HG02943 (cell line): ENCODE measurements at regions not wholly inside any gene's neighbourhood (a gene's known extent, or its start where the extent isn't known, plus 50 kb on each side); places are given as distances from the start of the nearest gene placed in this dataset.
"Not testable (repeated sequence)": the region's sequence is repeated elsewhere in the genome, so short reads cannot be mapped to it uniquely, and the experiment has no call there.

Experiments used
- ATAC-seq: cut with Tn5 transposase; IDR thresholded peaks from one replicate; pipeline ENCODE4 v1.9.1; 2021; ENCODE audit warnings: mild to moderate bottlenecking, low read depth, moderate library complexity; ENCODE audit not compliant: unreplicated experiment

DNA sequence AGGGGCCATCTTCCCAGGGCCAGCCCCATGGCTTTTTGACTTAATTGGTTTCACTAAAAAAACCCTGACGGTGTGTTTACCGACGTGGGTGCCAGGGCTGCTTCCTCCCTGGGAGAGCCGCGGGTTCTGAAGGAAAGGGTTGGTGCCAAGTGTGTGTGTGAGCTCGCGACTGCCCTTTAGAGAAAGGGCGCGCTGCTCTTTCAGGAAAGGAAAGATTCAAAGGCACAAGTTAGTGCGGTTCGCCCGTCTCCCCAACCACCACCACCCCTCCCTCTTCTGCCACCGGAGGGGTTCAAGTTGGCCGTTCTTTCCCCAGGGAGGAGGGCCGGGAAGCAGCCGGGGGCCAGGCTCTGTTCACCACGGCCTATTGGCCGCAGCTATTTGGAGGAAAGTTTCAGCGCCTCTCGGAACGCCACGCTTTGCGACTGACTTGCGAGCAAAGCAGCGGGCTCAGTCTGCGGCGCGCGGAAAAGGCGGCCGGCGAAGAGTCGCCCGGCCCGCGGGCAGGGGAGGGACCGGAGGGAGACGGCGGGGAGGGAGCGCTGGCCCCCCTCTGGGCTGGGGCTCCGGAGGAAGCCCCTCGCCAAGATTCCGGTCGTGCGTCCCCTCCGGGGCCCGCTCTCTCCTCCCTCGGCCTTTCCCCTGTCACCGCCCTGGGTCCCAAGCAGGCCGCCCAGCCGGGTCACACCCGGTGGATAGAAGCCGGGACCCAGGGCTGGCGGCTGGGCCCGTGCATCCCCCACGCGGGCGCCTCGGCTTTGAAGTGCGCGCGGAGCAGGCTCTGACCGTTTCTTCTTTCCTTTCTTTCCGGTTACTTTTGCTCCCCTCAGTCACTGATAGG, 165.9 kb upstream of the PPP1R3A start:
- ATAC-seq, result no peak

DNA sequence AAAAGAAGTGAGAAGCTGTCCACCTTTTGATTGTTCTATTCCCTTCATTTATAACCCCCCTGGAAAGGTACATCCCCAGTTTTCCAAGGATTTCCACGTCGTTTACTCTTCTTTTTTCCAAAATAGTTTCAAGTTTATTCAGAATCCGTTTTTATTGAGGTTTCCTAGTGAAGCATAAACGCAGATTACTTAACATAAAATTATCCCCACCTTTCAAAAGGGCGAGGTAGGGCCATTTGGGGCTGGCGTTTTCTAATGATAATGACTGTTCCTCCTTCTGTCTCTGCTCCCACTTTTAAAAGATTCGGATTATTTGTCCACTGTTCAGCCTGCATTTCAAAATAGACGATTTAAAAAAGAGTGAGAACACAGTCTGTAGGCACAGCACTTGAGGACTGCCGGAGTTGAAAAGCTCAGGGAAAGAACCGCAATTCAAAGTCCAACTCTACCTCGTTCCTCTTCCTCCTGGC, 165.2 kb upstream of the PPP1R3A start:
- no peak for ATAC-seq

DNA sequence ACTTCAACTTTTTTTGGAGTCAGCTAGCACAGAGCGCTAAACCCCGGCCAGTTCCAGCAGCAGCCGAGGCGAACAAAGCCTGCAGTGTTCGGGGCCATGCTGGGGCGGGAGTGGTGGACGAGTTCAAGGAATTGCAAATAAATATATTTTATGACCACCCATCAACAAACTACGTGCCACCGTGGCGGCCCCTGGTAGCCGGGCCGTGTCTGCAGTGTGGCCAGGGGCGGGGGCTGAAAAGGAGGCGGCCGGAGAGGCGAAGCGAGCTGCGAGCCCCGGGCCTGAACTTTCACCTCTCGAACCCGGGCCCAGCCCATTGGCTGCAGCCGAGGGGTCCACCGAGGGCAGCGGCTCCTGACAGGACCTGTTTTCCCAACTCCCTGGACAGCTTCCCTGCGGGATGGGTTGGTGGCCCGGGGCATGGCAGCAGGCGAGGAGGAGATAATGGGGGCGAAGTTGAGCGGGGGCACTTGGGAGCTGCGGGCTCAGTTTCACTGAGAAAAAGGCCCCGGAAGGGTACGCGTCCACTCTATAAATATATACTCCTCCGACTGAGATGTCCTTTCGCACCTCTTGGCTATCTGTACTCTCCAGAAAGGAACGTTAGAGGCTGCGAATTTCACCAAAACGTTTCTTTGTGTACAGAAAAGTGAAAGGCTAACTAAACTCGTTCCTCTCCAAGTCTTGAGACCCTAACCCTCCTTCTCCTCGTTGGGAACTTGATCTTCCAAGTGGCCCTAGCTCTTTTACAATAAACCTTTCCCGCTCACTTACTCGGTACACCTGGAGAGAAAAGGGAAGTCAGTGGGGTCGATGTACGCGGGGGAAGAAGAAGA, 164.6 kb upstream of the PPP1R3A start:
- no peak for ATAC-seq

DNA sequence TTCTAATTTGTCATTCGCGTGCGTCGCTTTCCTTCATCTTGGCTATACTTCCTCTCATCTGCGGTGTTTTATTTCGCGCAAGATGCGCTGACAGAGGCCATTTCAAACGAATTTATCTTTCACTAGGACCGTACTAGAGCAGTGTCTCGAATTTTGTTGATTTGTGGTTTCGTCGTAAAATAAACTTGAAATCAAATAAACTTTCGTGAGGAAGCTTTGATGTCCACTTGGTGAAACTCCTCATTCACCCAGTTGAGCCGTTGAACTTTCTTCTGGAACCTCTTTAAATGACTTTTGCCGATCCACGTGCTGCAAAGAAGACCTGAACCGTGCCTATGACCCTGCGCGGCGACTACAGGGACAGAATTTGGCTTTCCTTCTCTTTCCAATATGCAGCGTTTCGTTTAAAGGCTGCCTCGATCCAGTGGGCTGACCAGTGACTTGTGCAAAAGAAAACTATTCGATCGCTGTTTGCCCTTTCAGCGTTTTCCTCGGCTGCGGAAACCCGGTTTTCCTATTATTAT, 163.9 kb upstream of the PPP1R3A start:
- no peak for ATAC-seq

DNA sequence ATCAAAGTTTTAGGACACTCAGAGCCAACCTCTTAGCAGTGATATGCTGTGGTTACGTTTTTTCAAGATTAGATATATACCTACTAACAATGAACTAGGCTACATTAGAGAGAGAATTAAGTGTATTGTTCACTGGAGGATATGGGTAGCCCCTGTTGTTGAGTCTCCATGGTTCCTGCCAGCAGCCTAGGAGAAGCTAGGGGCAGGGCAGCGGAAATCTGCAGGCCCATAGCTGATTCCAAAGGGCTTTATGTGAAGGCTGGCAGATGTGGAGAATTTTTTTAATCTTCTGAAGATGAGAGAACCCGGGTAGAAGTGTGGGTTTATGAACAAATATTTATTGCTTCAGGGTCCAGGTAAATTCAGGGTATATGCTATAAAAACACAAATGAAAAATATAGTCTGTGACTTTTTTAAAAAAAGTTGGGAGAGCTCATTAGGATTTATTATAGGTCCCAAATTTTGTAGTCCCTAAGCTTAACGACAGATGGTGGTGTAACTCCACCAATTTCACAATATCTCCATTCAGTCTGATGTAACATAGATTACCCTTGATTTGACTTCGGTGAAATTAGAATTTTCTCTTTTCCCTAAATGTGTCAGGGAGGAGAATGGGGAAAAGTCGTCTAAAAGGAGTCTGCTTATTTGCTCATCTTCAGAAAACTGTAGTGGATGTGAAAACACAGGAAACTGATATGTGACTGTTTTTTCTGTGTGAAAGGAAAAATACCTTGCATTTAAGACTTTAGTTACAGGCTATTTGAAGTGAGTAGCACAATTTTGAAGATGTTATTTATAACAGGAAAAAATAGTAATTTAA, 163.0 kb upstream of the PPP1R3A start:
- no peak for ATAC-seq

DNA sequence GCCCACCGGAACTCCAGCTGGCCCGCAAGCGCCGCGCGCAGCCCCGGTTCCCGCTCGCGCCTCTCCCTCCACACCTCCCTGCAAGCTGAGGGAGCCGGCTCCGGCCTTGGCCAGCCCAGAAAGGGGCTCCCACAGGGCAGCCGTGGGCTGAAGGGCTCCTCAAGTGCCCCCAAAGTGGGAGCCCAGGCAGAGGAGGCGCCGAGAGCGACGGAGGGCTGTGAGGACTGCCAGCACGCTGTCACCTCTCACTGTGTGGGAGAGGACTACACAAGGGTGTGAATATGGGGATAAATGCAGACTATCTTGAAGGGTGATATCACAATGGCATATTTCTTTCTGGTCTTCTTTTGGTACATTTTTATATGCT, 158.3 kb upstream of the PPP1R3A start:
- ATAC-seq, result not testable (repeated sequence)

DNA sequence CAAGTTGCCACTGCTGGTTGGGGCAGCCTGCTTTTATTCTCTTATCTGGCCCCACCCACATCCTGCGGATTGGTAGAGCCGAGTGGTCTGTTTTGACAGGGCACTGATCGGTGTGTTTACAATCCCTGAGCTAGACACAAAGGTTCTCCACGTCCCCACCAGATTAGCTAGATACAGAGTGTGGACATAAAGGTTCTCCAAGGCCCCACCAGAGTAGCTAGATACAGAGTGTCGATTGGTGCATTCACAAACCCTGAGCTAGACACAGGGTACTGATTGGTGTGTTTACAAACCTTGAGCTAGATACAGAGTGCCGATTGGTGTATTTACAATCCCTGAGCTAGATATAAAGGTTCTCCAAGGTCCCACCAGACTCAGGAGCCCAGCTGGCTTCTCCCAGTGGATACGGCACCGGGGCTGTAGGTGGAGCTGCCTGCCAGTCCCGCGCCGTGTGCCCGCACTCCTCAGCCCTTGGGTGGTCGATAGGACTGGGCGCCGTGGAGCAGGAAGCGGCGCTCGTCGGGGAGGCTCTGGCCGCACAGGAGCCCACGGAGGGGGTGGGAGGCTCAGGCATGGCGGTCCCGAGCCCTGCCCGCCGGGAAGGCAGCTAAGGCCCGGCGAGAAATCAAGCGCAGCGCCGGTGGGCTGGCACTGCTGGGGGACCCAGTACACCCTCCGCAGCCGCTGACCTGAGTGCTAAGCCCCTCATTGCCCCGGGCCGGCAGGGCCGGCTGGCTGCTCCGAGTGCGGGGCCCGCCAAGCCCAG, 157.8 kb upstream of the PPP1R3A start:
- not testable (repeated sequence) for ATAC-seq

DNA sequence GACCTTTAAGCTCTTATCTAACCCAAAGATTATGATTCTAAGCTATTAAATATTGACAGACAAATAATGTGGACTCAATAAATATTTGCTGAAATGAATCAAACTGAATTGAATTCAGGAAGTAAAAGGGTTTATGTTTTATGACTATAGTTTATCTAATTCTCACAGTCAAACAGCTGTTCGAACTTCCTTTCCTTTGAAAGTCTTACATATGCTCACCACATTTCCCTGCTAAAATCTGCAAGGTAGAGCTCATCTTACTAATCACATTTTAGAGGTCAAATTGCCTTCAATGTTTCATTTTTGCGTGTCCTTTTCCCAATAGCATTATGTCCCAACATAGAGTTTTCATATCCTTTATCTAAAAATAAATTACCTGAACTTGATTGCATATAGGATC, 154.9 kb upstream of the PPP1R3A start:
- ATAC-seq, result no peak

DNA sequence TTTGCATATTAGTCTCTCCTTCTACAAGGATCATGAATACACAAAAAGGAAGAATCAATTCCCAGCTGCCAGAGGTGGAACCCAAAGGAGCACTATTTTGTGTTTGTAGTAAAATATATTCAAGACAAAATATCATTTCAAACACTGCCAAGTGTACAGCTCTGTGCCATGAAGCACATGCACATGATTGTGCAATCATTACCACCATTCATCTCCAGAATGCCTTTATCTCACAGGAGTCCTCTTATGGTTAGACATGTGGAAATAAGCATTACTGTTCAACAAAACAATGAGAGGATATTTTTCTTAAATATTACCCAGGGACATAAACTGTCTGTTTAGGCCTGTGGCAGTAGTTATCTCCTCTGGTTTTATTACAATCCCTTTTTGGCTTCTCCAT, 151.4 kb upstream of the PPP1R3A start:
- no peak for ATAC-seq

DNA sequence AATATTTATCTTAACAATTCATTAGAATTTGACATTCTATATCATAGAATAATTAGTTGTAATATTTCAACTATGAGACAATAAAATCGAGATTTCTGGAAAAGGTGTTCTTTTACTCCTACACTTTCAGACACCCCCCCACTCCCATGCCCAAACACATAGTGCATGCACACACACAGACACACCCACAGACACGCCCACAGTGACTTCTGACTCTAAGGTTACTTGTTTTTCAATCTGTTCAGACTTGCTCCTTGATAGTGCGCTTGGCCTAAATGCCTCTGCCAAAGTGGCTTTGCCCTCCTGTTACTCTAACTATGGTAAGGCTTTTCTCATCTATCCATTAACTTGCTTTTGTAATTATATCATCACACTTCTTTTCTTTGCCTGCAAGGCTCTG, 144.0 kb upstream of the PPP1R3A start:
- no peak for ATAC-seq

DNA sequence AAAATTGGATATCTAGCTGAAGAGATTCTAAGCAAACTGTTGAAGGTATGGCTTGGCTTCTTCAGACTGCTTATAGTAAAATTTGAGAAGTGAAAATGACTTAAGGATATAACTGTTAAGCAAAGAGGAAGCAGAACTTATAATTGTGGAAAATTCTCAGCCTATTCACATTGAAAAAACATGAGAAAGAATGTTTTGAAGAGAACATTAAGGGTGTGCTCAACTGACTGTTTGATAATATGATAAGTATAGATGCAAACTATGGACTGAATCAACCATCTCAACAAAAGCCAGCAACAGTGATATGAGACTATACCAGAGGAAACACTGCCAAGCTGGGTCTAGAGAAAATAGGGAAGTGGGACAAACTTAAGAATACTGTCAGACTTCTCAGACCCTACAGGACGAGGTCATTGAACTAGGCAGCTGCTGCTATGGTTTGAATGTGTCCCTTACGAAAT, 133.1 kb upstream of the PPP1R3A start:
- ATAC-seq, result peak; percentile 69

DNA sequence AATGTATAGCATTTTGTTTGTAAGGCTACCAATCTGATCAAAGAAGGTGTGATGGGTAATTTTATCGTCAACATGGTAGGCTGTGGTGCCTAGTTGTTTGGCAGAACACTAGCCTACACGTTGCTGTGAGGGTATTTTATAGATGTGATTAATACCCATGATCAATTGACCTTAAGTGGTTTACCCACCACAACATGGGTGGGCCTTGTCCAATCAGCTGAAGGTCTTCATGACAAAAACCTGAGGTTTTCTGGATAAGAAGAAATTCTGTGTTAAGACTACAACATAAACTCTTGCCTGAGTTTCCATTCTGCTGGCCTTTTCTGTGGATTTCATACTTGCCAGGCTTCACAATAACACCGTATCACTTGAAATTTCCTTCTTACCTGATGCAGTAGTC, 131.8 kb upstream of the PPP1R3A start:
- no peak for ATAC-seq

DNA sequence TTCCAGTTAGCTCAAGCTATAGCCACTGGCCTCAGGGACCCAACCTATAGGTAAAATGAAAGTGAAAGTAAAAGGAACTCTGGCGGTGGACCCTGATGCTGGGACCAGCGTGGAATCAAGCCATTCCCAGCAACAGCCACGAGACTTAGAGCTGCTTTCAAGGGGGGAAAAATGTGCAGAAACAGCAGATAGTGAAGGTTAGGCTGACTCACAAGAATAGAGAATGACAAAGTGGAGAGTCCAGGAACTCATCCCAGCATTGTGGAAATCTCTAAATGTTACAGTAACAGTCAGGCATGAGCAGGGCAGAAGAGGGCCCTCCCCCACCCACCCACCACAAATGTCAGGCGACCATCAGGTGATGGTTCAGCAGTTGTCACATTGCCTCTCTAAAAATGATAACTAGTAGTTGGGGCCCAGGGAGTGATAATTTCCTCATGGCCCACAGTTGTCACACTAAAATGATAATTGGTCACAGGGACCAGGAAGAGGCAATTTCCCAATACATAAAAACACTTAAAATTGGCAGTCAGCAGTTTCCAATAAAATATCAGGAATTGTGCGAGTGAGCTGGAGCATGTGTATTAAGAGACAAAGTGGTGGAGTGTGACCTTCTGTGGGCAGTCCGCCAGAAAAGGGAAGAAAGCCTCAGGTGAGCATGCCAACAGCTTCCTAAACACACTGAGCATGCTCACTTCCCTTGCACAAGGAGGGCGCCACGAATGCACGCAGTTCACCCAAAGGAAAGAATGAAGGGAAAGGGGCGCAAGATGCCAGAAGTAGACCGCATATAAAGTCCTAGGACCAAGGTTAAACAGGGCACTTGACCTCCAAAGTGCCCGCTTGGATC, 129.8 kb upstream of the PPP1R3A start:
- ATAC-seq, result no peak

DNA sequence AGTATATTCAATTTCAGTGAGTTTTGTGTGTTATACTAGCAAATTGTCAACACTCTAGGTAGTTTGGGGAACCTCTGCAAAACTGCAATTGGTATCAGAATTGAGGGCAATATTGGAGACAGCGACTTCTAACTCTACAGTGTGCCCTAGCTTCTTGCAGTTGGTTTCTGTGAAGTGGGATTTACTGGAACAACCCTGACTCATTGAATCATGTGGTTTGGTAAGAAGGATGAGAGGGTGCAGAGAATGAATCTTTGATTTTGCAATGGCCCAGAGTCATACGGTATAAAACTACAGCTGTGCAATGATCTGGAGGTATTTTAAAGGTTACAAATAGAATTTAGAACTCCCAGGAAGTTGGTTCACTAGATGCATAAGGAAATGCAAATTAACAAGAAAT, 129.1 kb upstream of the PPP1R3A start:
- ATAC-seq, result no peak

DNA sequence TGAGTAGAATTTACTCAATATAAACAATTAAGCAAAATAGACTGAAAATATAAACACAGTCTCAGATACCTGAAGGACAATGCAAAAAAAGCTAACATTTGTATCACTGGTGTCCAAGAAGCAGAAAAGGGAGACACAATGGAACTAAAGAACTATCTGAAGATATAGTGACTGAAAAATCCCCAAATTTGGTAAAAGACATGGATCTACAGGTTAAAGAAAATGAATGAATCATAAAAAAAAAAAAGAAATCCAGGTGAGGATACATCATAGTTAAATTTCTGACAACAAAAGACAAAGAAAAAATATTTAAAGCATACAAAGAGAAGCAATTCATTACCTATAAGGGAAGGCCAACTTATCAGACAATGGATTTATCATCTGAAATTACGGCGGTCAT, 114.7 kb upstream of the PPP1R3A start:
- no peak for ATAC-seq

DNA sequence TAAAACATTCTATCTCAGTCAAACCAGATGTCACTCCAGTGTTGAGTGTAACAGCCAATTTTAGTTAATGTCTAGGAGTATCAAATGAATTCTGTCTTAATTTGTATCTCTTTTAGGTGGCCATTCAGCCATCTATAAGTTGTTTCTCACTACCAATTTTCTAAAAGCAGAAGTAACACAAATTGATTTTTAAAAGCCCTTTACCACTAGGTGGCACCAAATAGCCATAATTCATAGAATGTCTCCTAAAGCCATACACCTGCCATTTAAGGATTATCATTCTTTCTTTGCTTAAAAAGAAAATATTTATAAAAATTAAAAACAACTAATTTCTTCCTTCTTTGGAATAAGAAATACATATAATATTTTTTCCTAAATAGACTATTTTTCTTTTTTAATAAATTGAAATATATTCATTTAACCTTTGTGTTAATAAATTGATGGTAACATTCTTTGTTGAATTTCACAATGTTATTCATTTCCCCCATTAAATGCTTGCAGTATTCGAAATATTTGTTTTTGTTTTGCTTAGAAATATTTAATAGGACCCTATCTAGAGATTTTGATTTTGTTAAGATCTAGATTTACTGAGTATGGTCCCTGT, 107.8 kb upstream of the PPP1R3A start:
- no peak for ATAC-seq

DNA sequence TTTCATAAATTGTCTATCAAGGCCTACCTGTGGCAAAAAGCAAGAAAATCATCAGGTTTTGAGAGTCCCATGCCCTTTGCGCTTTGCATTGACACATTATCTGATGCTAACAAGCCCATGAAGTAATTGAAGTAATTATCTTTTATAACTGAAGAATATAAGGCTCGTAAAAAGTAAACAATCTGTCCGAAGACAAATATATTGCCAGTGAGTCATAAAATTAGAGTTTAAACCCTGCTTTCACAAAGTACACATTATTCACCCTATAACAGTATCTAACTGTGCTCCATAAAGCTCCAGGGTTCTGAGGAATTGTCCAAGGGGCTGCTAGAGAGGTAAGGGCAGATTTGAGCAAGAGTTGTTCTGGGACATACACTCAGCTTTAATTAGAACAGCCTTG, 102.3 kb upstream of the PPP1R3A start:
- no peak for ATAC-seq

DNA sequence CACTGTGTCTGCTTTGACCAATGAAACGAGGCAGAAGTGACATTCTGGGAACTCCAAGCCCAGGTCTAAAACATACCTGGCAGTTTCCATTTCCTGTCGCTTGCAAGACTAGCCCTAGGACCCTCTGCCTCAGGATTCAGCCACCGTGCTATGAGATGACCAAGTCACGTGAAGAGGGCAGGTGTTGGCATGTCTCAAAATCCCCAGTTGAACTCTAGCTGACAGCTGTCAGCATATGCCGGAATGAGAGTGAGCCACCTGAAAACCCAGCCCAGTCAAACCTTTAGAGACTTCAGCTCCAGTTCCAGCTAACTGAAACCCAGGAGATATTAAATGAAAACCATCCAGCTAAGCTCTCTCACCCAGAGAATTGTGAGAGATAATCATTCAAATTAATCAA, 89.9 kb upstream of the PPP1R3A start:
- no peak for ATAC-seq

DNA sequence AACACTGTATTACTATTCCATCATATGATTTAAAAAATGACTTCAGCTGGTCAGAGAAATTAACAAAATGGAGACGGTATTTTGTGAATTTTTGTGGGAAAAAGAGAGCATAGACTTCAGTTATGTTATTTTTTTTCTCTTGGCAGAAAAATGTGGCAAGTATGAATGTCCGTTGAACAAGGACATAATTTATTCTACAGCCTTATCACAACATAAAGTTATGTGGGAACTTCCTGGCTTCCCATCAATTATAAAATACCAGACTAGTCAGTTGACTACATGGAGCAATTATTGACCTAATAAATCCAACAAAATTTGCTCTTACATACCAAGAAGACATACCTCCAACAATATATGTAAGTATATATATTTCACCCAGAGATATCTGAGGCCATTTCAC, 88.6 kb upstream of the PPP1R3A start:
- ATAC-seq, result no peak
